HepG2 (cell line): ENCODE measurements at regions not wholly inside any gene's neighbourhood (a gene's known extent, or its start where the extent isn't known, plus 50 kb on each side); places are given as distances from the start of the nearest gene placed in this dataset.

Experiments used
- ATAC-seq: fragments of 200-7000 bp; cut with Tn5 transposase; 3 replicates; pipeline ENCODE4 v1.9.1; 2020; ENCODE audit warnings: mild to moderate bottlenecking, moderate library complexity
- BruUV-seq: library from RNA; stranded (reverse); fragments of 400-500 nt; replicated peaks from 2 replicates; lab custom pipeline; 2021; lab: Mats Ljungman, UMichigan
- CTCF ChIA-PET: fragments of 300-600 bp; formaldehyde crosslinking; extraction: SDS; loops from one replicate; lab custom pipeline; 2021; ENCODE audit warnings: low total read pairs, inconsistent platforms, low intra/inter-chr PET ratio; lab: Yijun Ruan, JAX
- POLR2A ChIA-PET: fragments of 350-600 bp; sonication (Branson Sonifier 250); formaldehyde crosslinking; loops from one replicate; lab custom pipeline; 2020; ENCODE audit warnings: antibody characterized with exemption, inconsistent platforms; lab: Yijun Ruan, JAX
- DNase-seq: peaks from one replicate; pipeline ENCODE4 v3.0.0-alpha.2; 2015; ENCODE audit warnings: low spot score
- FAIRE-seq: peaks from 3 replicates; lab custom pipeline; 2011; peaks lifted over from hg19 to GRCh38; lab: Jason Lieb, UNC
- H2AFZ ChIP-seq: one replicate; pipeline ENCODE4 v1.6.1; 2011; ENCODE audit warnings: low read length, inconsistent platforms
- H3K27ac ChIP-seq: fragments of 300-600 bp; 3 replicates; pipeline ENCODE4 v1.8.0; 2011; ENCODE audit warnings: mixed run types, mild to moderate bottlenecking, mixed read lengths, low read length, inconsistent platforms; ENCODE audit not compliant: insufficient read depth; ENCODE audit errors: extremely low read length
- H3K27me3 ChIP-seq, 2 experiments: fragments of 200-600 bp in 1 of 2; 2 replicates in 1 of 2; 3 replicates in 1 of 2; pipeline versions ENCODE4 v1.6.0 to v1.8.0; 2011; ENCODE audit warnings: low read length in 2 of 2, mild to moderate bottlenecking in 2 of 2, moderate library complexity in 2 of 2, inconsistent platforms in 1 of 2; ENCODE audit not compliant: insufficient read depth in 2 of 2, control insufficient read depth in 1 of 2
- H3K36me3 ChIP-seq, 2 experiments: fragments of 200-600 bp in 1 of 2; replicated peaks in 1 of 2; 2 replicates in 1 of 2; 3 replicates in 1 of 2; pipeline versions ENCODE4 v1.5.1 to v1.8.0; 2011; ENCODE audit warnings: low read length in 2 of 2, inconsistent platforms in 1 of 2; ENCODE audit not compliant: insufficient read depth in 2 of 2, control insufficient read depth in 1 of 2
- H3K4me1 ChIP-seq: 2 replicates; pipeline ENCODE4 v1.5.1; 2012; ENCODE audit warnings: low read length, inconsistent platforms; ENCODE audit not compliant: insufficient read depth
- H3K4me2 ChIP-seq: 2 replicates; pipeline ENCODE4 v1.6.0; 2011; ENCODE audit warnings: low read depth, low read length, inconsistent platforms
- H3K4me3 ChIP-seq, 3 experiments: fragments of 200-600 bp in 1 of 3; sonication (generic), shearing (Covaris generic) in 1 of 3; replicated peaks in 1 of 3; 2 replicates each; pipeline ENCODE4 v1.5.1; 2011 to 2016; ENCODE audit warnings: low read length in 3 of 3, inconsistent platforms in 2 of 3, low read depth in 2 of 3, mild to moderate bottlenecking in 2 of 3, control low read depth in 1 of 3, mixed read lengths in 1 of 3; ENCODE audit not compliant: insufficient read depth in 1 of 3
- H3K79me2 ChIP-seq: one replicate; pipeline ENCODE4 v1.6.1; 2011; ENCODE audit warnings: low read length, inconsistent platforms; ENCODE audit not compliant: insufficient read depth
- H3K9ac ChIP-seq: 2 replicates; pipeline ENCODE4 v1.6.0; 2011; ENCODE audit warnings: mild to moderate bottlenecking, low read depth, low read length, inconsistent platforms; ENCODE audit not compliant: insufficient read depth
- H3K9me3 ChIP-seq: 2 replicates; pipeline ENCODE4 v1.5.1; 2012; ENCODE audit warnings: mild to moderate bottlenecking, low read length
- H4K20me1 ChIP-seq: 2 replicates; pipeline ENCODE4 v1.6.0; 2011; ENCODE audit warnings: inconsistent platforms, mild to moderate bottlenecking, low read length, moderate library complexity; ENCODE audit not compliant: insufficient read depth
- NFATC3 ChIP-seq: sonication (generic); formaldehyde crosslinking; IDR thresholded peaks from 2 replicates; pipeline ENCODE4 v1.5.1; 2020; ENCODE audit warnings: mild to moderate bottlenecking, missing genetic modification reagents
- STAT6 ChIP-seq: sonication (generic); formaldehyde crosslinking; IDR thresholded peaks from 2 replicates; pipeline ENCODE4 v1.4.0; 2020; ENCODE audit warnings: missing genetic modification reagents, mild to moderate bottlenecking, borderline replicate concordance
- ZBTB39 ChIP-seq: sonication (generic); formaldehyde crosslinking; IDR thresholded peaks from 2 replicates; pipeline ENCODE4 v1.5.0; 2020; ENCODE audit warnings: missing genetic modification reagents
- ZHX1 ChIP-seq: sonication (generic); formaldehyde crosslinking; IDR thresholded peaks from 2 replicates; pipeline ENCODE4 v1.8.1; 2022; ENCODE audit warnings: low read depth, mild to moderate bottlenecking, missing genetic modification reagents
- ZNF362 ChIP-seq: sonication (generic); formaldehyde crosslinking; IDR thresholded peaks from 2 replicates; pipeline ENCODE4 v1.4.0; 2020; ENCODE audit warnings: missing genetic modification reagents, mild to moderate bottlenecking, borderline replicate concordance
- ZNF496 ChIP-seq: sonication (generic); formaldehyde crosslinking; IDR thresholded peaks from 2 replicates; pipeline ENCODE4 v1.8.1; 2023; ENCODE audit warnings: mild to moderate bottlenecking, moderate library complexity, missing genetic modification reagents; ENCODE audit not compliant: insufficient replicate concordance
- WGBS: methylation state at CpG from one replicate; pipeline ENCODE4 v1.1.6; 2017; ENCODE audit warnings: low lambda C conversion rate; 5-methylcytosine and 5-hydroxymethylcytosine counted together
- in situ Hi-C: cut with HindIII; loops from 2 replicates; pipeline ENCODE4 v1.10.0; 2017; ENCODE audit warnings: low pct_unique_long_range_greater_than_20kb; ENCODE audit not compliant: extremely low pct_ligation_motif_present
- intact Hi-C: fragments of 100-400 bp; cut with micrococcal nuclease; formaldehyde crosslinking; loops from one replicate; pipeline ENCODE4 v1.10.0; 2022; ENCODE audit not compliant: unreplicated experiment

- no peak for TF ChIP-seq ZHX1 (CRISPR knock-in tag)
Observed at GRCh38 chr5:51991940-51992339, 608.7 kb downstream of the ISL1 start (continued).

GRCh38 chr5:51995773-51996306 is 612.6 kb downstream of the ISL1 start:
- ChIA-PET POLR2A (no interaction called here), CTCF (no interaction called here)
- no peak for DNase-seq
- Histone ChIP-seq H3K36me3 (no peaks in the 10 kb centered on the region), H3K27ac (no peak overlapping the region), H3K4me3 (no peak overlapping the region), H3K4me1 (no peaks in the 10 kb centered on the region), H3K4me2 (no peak overlapping the region), H4K20me1 (no peaks in the 10 kb centered on the region), H3K27me3 (no peaks in the 10 kb centered on the region), H3K9ac (no peak overlapping the region), H3K79me2 (no peaks in the 10 kb centered on the region), H2AFZ (no peak overlapping the region), H3K9me3 (no peaks in the 10 kb centered on the region)
- no peak for FAIRE-seq
- WGBS, result 1% methylated on average over 5 of the region's 5 CpGs
- in situ Hi-C loops (no loop called here), intact Hi-C loops (no loop called here)
- BruUV-seq, result no TSS peak
- ATAC-seq, result no peak
- no peak for TF ChIP-seq STAT6 (CRISPR knock-in tag)
- TF ChIP-seq ZBTB39, result no peak
- no peak for TF ChIP-seq ZNF362 (CRISPR knock-in tag)
- no peak for TF ChIP-seq NFATC3 (CRISPR knock-in tag)
- no peak for TF ChIP-seq ZNF496 (CRISPR knock-in tag)
- TF ChIP-seq, all 625 proteins: peak for 0
